Calu3 (cell line): ENCODE measurements at regions not wholly inside any gene's neighbourhood (a gene's known extent, or its start where the extent isn't known, plus 50 kb on each side); places are given as distances from the start of the nearest gene placed in this dataset.
A peak's percentile ranks its signal among the peaks of the same experiment; 100 is the strongest.

Experiments used
- BruUV-seq: library from RNA; stranded (reverse); fragments of 400-500 nt; replicated peaks from 2 replicates; lab custom pipeline; 2021; lab: Mats Ljungman, UMichigan
- CTCF ChIA-PET: fragments of 300-600 bp; sonication (Branson Sonifier 250); formaldehyde crosslinking; loops from one replicate; lab custom pipeline; 2022; ENCODE audit warnings: antibody characterized with exemption; lab: Charles Lee
- DNase-seq: peaks from one replicate; pipeline ENCODE4 v3.0.0; 2022
- H3K27ac Mint-ChIP-seq: one replicate; pipeline ENCODE4 v1.8.0; 2022; ENCODE audit warnings: mixed read lengths; ENCODE audit not compliant: unreplicated experiment
- H3K27me3 Mint-ChIP-seq: one replicate; pipeline ENCODE4 v1.8.0; 2022; ENCODE audit warnings: mixed read lengths; ENCODE audit not compliant: unreplicated experiment
- H3K36me3 Mint-ChIP-seq: one replicate; pipeline ENCODE4 v1.8.0; 2022; ENCODE audit warnings: mild to moderate bottlenecking, moderate library complexity, mixed read lengths; ENCODE audit not compliant: insufficient read depth, unreplicated experiment
- H3K4me1 Mint-ChIP-seq: one replicate; pipeline ENCODE4 v1.8.0; 2022; ENCODE audit warnings: mild to moderate bottlenecking, low read depth, mixed read lengths; ENCODE audit not compliant: unreplicated experiment
- H3K4me3 Mint-ChIP-seq: one replicate; pipeline ENCODE4 v1.8.0; 2022; ENCODE audit warnings: mild to moderate bottlenecking, low read depth, moderate library complexity, mixed read lengths; ENCODE audit not compliant: unreplicated experiment
- H3K9me3 Mint-ChIP-seq: one replicate; pipeline ENCODE4 v1.8.0; 2022; ENCODE audit warnings: low read depth, mixed read lengths; ENCODE audit not compliant: unreplicated experiment
- CTCF ChIP-seq: fragments of 200-600 bp; IDR thresholded peaks from one replicate; pipeline ENCODE4 v1.8.0; 2022; ENCODE audit warnings: antibody characterized with exemption; ENCODE audit not compliant: unreplicated experiment
- intact Hi-C: fragments of 100-400 bp; cut with micrococcal nuclease; formaldehyde crosslinking; loops from one replicate; pipeline ENCODE4 v1.10.0; 2022; ENCODE audit not compliant: unreplicated experiment

- no peak overlapping the region for H3K4me3 Mint-ChIP-seq
- BruUV-seq = no TSS peak
- TF ChIP-seq CTCF = no peak
- no peak overlapping the region for H3K27ac Mint-ChIP-seq
- no peaks in the 10 kb centered on the region for H3K27me3 Mint-ChIP-seq
- no peak for DNase-seq
- intact Hi-C loops = loop anchor here (10.0 kb wide), 1 partner anchor 976 kb away; no protein-coding TSS in a partner anchor
- H3K36me3 Mint-ChIP-seq = no peaks in the 10 kb centered on the region
- H3K9me3 Mint-ChIP-seq = no peaks in the 10 kb centered on the region
- peaks cover 50% of the 10 kb centered on the region for H3K4me1 Mint-ChIP-seq
- CTCF ChIA-PET = no interaction called here
Observed at GRCh38 chr11:111440416-111441205, 61.5 kb upstream of the POU2AF1 start.

DNA sequence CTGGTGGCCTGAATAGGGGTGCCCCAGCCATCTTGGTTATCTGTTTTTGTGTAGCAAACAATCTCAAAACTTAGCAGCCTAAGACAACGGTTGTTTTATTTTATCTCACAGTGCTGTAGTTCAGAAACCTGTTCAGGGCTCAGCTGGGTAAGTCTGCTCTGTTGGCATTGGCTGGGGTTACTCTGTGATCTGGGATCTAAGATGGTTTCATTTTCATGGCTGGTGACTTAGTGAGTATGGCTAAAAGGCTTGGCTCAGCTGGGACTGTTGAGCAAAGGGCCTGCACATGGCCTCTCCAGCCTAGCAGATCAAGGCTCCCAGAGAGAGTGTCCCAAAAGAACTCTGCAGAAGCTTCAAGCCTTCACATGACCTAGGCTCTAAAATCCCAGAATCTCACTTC lies 60.8 kb upstream of the POU2AF1 start:
- TF ChIP-seq CTCF = no peak
- Mint-ChIP-seq H3K27me3 (no peaks in the 10 kb centered on the region), H3K9me3 (no peaks in the 10 kb centered on the region), H3K27ac (no peak overlapping the region), H3K4me1 (peaks cover 50% of the 10 kb centered on the region), H3K36me3 (no peaks in the 10 kb centered on the region), H3K4me3 (no peak overlapping the region)
- CTCF ChIA-PET = no interaction called here
- intact Hi-C loops = loop anchor here (10.0 kb wide), 1 partner anchor 975 kb away; no protein-coding TSS in a partner anchor
- no TSS peak for BruUV-seq
- DNase-seq = no peak

DNA sequence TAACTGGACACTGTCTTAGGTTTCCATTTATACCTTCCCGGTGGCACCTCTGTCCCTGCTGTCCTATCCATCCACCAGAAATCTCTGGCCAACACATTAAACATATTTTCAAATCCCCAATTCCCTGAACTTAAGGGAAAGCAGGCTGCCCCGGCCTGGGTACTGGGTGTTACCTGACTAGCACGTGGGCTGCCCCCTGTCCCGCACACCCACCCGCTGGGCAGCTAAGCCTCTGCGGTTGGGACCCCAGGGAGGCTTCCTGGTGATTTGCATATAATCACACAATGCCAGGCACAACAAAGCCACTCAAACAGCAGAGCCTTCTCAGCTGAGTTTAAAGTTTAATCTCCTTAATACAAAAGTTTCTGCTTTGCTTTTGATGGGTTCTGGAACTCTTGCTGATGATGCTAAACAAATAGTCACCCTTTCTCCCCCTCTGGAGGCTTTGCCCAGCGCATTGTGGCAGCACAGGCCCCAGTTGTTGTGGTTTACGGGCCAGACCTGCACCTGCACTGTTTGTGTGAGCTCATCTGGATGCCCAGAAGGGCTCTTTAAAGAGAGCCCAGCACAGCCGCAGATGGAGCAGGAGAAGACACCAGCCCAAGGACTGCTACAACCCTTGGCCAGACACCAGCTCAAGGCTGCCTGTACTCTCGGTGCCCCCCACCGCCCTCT lies 59.9 kb upstream of the POU2AF1 start:
- peak overlapping the region; percentile 56 for H3K27ac Mint-ChIP-seq
- no peaks in the 10 kb centered on the region for H3K36me3 Mint-ChIP-seq
- no peaks in the 10 kb centered on the region for H3K27me3 Mint-ChIP-seq
- no TSS peak for BruUV-seq
- no peak for DNase-seq
- H3K4me1 Mint-ChIP-seq = peaks cover 50% of the 10 kb centered on the region
- CTCF ChIA-PET = no interaction called here
- H3K9me3 Mint-ChIP-seq = no peaks in the 10 kb centered on the region
- no peak for TF ChIP-seq CTCF
- H3K4me3 Mint-ChIP-seq = peak overlapping the region; percentile 20
- intact Hi-C loops = no loop called here

- no peaks in the 10 kb centered on the region for H3K9me3 Mint-ChIP-seq
- BruUV-seq = no TSS peak
- CTCF ChIA-PET = no interaction called here
- no peak for TF ChIP-seq CTCF
- H3K36me3 Mint-ChIP-seq = no peaks in the 10 kb centered on the region
- H3K4me3 Mint-ChIP-seq = peak overlapping the region; percentile 20
- no peaks in the 10 kb centered on the region for H3K27me3 Mint-ChIP-seq
- peaks cover 50% of the 10 kb centered on the region for H3K4me1 Mint-ChIP-seq
- peak; percentile 17 for DNase-seq
- intact Hi-C loops = no loop called here
- H3K27ac Mint-ChIP-seq = peak overlapping the region; percentile 56
Observed at GRCh38 chr11:111438168-111438567, 59.1 kb upstream of the POU2AF1 start.
